GM18511 (cell line): ENCODE measurements at regions not wholly inside any gene's neighbourhood (a gene's known extent, or its start where the extent isn't known, plus 50 kb on each side); places are given as distances from the start of the nearest gene placed in this dataset.

Experiments used
- ATAC-seq: cut with Tn5 transposase; IDR thresholded peaks from one replicate; pipeline ENCODE4 v1.9.1; 2021; ENCODE audit warnings: mild to moderate bottlenecking, moderate library complexity; ENCODE audit not compliant: unreplicated experiment

DNA sequence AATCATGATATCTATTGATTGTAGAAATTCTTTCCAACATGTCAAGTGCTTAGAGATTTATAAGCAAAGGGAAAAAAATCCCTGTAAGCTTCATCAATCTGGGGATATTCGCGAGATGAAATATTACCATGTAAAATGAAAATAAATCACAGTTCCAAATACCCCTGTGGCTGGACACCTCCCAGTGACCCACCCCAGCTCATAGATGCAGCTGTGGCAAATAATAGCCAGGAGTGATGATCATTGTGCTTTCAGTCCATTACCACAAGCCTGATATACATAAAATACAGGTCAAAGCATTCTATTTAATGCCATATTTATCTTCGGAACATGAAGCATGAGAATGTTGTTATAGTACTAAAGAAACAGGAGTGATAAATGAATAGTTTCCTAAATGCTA is 274.9 kb upstream of the LRRC7 start:
- no peak for ATAC-seq

DNA sequence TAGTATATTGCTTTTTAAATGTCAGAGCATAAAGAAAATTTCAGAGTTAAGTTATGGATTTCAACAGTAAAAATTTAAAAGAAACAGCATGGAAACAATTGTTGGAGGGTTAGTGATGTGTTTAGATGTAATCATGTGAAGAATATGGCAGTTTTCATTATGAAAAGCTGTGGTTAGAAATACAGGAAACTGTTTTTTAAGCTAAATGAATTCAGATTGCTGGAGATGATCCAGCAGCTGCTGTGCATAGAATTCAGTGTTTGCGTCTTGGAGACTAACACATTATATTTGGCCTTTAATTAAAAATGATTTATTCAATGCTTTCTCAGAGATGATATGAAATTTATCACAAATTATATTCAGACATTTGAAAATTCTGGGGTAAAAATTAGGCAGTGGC is 273.6 kb upstream of the LRRC7 start:
- no peak for ATAC-seq

DNA sequence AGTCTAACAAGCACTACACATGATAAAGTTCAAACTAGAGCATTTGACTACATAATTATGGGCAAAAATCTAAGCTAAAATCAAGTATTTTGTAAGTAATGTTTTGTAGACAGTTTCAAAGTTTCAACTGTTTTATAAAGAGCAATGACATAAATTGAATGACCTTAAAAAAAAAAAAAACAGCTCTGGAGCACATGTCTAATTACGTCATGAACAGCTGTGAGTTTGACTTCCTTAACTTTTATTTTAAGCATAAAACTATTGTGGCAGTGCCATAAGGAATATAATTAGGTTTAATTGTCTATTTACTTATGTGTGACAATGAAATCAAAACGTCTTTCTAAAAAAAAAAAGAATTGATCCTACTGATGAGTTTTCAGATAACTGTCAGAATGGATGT is 272.5 kb upstream of the LRRC7 start:
- ATAC-seq, result no peak

DNA sequence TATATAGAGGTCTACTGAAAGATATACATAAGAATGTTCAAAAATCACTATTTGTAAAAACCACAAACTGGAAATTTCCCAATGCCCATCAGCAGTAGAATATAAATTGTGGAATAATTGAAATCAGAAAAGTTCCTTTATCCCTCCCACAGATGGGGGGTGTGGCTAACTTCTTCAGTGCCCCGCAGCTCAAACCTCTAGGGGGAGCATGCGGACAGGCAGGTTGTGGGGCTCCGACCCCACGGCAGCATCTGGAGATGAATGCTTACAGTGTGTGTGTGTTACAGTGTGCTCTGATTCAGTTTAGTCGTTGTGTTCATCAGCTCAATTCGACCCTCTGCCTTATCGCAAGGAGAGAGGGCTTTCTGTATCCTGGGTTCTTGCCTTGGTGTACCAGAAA is 262.1 kb upstream of the LRRC7 start:
- ATAC-seq, result no peak

DNA sequence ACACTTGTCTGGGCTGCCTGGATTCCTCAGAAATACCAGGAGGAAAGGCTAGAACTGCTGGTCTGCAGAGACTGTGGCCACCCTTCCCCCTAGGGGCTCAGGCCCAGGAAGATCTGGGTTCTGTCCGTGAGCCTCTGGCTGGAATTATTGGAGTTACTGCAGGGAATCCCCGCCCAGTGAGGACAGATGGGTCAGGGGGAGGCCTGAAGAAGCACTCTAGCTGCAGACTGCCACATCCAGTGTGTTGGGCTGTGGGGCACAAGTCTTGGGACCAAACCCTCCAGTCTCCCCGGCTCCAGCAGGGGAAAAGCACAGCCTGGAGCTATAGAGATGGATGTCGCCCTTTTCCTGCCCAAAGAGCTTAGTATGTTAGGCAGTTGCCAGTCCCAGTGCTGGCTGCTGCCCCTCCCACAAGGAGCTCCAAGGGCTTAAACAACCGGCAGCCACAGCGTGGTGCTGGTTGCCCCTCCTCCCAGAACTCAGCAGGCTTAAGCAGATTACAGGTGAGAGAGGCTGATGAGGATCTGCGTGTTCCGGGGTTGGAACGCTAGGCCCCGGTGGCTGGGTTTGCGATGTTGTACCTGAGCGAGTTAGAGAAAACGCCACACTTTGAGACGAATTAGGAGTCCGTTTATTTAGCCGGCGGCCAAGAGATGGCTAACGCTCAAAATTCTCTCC is 255.5 kb upstream of the LRRC7 start:
- ATAC-seq, result no peak

DNA sequence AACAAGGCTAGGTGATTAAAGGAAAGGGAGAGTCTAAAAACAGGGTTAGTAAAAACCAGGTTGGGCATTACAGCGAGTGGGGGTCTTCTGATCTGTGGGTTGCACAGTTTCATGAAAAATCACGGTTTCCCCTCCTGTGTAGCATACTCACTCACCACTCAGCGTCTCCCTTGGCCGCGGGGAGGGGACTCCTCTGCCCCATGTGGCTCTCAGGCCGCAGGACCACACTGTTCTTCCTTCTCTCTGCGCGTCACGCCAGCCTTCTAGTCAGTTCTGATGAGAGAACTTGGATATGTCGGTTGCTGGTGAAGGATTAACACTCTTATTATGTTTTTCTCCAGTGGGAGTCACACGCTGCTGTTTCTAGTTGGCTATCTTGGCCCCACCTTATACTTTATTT is 254.6 kb upstream of the LRRC7 start:
- ATAC-seq, result no peak

DNA sequence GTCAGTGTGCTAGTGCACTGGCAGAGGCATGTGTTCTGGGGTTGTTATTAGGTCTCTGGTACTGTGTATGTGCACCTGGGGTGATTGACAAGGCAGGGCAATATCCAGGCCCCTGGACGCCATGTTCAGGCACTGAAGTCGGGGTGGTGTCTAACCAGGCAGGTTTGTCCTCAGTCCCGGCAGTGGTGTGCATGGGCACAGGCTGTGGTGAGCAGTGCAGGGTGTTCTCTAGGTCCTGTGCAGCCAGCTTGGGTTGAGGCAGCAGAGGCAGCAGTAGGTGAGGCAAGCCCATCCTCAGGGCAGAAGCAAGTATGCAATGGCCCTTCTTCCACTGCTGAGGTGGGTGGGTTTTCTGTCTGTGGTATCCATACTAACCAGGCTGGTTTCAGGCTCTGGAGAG is 252.3 kb upstream of the LRRC7 start:
- no peak for ATAC-seq

DNA sequence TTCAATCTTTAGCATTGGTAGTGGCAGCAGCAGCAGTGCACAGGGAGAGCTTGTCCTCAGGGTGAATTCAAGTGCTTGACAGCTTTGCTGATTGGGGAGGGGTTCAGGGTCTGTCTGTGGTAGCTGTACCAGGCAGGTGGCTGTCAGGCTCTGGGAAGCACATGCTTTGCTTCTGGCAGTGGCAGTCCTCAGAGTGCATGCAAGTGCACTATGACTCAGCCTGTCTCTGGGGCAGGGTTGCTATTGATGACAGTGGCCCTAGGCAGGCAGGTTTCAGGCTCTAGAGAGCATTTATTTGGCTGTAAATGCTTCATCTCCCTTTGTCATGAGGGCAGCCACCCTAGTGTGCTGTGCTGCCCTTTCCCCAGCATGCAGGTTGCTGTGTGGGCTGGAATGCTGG is 251.9 kb upstream of the LRRC7 start:
- no peak for ATAC-seq

DNA sequence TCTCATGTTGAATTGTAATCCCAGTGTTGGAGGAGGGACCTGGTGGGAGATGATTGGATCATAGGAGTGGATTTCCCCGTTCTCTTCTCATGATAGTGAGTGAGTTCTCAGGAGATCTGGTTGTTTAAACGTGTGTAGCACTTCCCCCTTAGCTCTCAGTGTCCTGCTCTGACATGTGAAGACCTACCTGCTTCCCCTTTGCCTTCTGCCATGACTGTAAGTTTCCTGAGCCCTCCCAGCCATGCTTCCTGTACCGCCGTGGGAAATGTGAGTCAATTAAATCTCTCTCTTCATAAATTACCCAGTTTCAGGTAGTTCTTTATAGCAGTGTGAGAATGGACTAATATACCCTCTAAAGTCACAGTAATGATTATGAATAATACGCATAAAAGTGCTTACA is 248.4 kb upstream of the LRRC7 start:
- no peak for ATAC-seq

DNA sequence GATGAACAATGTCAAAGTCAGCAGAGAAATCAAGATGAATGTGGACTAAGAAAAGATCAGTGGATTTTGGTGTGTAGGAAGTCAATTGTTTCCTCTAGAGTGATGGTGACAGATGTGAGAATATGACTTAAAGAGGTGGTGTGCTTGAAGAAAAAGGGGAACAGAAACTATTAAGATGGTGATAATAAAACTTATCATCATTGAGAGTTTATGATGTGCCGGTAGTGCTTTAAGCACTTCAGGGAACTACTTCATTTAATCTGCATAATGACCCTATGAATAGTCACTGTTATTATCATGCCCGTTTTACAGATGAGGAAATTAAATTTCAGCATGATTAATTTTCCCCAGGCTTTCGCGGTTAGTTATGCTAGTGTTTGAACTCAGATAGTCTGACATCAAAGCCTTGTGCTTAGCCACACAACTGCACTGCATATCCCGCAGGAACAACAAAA is 246.9 kb upstream of the LRRC7 start:
- ATAC-seq, result peak; percentile 81

DNA sequence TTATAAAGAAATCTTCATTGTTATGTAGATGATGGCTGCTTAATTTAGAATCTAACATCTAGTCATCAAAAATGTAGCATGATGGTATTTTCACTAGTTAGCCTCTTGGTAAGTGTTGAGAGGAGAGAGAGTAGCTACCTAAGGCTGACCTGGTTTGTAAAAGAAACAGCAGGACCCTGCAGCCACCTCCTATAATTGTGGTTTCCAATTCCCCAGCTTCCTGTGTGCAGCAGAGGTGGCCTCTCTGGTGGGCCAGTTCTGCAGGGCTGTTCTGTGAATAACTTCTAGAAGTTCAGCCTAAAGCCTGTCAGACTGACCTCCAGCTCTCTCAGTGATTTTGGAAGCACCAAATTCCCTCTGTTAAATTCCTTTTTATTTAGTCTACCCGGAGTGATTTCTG is 246.4 kb upstream of the LRRC7 start:
- no peak for ATAC-seq

DNA sequence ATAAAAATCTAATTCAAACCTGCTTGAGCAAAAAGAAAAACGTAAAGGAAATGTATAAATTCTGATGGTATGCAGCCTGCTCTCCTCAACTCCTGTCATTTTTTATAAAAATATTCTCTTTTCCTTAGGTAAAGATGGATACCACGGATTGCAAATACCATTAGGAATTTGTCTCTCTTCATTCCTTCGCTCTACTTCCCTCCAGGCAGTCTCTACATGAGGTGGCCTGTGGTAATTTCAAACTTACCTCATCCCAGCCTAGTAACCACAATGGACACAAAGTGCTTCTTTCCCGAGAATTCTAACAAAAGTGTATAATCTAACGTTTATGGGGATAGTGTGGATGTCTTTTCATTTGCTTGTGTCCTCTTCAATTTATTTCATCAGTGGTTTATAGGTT is 239.5 kb upstream of the LRRC7 start:
- no peak for ATAC-seq

DNA sequence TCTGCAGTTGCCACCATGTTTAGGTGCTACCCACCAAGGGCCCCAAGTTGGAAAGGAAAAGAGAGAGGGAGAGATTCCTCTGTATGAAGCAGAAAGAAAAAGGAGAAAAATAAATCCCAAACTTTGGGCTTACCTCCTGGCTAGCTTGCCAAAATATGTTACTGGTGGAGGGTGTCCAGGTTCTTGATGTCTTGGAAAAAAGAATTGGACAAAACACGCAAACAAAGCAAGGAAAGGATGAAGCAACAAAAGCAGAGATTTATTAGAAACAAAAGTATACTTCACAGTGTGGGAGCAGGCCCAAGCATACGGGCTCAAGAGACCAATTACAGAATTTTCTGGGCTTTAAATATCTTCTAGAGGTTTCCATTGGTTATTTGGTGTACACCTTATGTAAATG is 204.5 kb upstream of the LRRC7 start:
- no peak for ATAC-seq

DNA sequence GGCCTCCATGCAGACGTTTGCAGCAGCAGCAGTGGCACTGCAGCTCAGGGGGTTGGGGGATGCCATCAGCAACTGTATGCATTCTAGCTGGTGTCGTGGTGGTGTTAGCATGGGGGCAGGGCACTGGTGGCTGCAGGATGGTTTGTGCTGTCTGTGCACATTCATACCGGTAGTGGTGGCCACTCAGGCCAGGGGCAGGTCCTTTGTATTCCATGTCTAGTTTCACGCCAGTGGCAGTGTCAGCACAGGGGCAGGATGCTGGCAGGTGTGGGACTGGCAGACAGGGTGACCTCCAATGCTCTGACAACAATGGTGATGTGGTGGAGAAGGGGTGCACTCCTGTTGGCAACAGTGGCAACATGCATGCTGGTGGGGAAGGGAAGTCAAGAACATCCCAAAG is 194.2 kb upstream of the LRRC7 start:
- no peak for ATAC-seq

DNA sequence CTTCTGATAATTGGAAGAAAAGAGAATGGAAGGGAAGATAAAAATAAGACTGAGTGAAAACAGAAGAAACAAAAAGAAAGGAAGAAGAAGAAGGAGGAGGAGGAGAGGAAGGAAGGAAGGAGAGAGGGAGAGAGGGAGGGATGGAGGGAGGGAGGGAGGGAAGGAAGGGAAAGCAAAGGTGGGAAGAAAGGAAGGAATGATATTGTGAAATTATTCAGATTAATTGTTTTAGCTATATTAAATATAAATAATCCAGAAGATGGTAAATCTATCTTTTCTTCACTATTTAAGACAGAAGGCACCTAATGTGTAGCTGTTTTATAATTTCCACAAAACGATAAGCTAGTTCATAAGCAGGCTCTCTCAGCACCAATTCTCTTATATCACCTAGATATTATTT is 191.3 kb upstream of the LRRC7 start:
- ATAC-seq, result no peak

DNA sequence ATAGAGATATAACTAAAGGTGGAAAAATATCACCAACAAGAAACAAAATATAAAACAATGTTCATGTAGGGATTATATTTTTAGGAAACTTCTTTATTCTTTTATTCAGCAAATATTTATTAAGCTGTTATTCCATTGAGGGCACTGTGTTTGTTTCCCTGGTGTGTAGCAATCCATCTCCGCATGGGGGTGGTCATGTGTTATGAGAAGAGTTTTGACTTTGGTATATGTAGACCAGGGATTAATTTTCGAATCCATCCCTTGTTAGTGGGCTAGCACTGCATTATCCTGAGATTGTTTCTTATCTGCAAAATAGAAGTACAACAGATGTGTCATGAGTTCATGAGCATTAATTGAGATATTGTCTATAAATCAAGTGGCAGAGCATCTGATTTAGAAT is 190.2 kb upstream of the LRRC7 start:
- no peak for ATAC-seq

DNA sequence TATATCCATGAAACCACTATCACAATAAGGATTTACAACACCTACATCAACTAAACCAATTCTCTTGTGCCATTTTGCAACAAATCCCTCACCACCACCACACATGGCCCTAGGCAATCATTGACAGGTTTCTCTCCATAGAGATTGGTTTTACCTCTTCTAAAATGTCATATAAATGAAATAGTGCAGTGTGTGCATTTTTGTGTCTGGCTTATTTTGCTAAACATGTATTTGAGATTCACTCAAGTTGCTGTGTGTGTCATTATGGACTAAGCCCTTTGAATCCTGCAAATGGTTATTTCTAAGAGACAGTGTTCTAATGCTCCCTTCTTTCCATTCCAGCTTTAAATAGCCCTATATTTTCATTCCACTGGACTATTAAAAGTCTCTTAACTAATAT is 179.7 kb upstream of the LRRC7 start:
- no peak for ATAC-seq

DNA sequence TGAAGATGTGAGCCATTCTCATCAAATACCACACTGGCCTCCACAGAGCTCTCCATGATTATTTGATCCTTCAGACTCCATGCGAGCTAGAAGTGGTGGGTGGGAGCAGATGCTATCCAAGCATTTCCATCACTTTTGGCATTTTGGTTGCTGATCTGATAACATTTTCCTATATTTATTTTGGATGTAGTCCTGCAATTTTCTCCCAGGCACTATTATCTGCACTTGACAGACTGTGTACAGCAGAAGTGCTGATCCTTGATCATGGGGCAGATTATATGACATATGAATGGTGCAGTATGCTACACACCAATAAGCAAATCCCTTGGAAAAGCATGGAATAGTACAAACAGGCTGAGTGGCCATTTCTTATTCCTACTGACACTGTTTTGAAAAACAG is 167.6 kb upstream of the LRRC7 start:
- no peak for ATAC-seq

DNA sequence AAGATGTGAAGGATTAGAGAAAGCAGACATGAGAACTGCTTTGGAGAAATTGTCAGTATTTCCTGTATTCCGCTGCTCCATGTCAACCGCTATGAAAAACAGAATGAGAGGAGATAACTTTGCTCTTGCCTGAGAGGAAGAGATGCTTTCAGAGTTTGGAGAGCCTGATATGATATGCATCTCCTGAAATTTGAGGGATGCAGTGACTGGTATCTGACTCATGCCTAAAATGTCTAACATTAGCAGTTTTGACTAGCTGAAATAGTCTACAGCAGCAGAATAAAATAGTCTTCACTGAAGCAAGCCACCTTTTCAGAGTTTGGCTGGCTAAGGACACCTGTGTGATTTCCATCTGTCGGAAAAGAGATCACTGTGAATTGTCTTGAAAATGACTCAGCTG is 165.8 kb upstream of the LRRC7 start:
- ATAC-seq, result no peak

DNA sequence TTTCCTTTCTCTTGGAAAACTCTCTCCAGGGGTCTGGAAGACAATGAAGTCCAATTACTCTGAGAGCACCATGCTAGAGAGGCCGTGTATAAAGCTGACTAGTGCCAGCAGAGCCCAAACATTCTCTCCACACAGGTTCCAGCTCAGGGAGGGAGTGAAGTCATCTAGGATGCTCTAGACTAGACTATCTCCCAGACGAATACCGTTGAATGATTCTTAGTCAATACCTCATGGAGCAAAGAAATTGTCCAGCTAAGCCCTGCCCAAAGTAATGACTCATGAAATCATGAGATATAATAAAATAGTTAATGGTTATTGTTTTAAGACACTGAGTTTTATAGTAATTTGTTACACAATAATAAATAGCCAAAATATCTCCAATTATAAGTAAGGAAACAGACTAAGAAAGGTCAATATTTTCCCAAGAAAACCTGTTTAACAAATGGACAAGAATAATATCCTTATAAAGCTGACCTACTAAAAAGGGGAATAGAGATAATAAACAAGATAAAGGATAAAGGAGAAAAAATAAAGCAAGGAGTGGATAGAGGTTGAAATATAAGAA is 163.9 kb upstream of the LRRC7 start:
- ATAC-seq, result no peak

DNA sequence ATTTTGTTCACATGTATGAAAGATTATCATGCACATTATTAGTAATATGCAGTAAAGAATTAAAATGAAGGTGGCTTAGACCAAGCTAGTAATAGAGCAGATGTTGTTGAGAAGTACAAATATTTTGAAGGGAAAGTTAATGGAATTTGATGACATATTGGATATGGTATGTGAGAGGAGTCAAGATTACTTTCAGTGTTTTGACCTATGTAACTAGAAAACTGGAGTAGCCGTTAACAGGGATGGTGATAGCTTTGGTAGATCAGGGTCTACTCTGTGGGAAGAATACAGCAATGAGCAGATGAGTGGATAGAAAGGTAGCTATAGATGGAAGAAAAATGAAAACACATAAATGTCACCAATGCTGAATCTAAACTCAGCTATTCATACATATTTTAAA is 163.2 kb upstream of the LRRC7 start:
- ATAC-seq, result no peak

DNA sequence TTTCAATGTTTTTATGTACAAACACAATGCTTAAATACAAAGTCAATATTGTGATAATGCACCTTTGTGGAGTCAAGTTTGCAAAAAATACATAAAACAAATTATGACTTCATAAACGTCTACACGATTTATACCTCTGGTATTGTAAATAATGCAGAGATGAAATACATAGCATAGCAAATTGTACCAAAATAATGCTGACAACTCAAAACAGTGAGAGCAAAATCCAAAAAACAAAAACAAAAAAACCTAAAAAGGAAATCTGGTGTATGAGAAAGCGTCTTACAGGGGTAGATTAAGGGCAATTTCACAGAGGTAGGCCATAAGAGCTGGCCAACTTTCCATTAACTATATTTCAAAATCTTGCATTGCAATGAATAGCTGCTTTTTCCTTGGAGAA is 161.5 kb upstream of the LRRC7 start:
- no peak for ATAC-seq
